ENCODE measurements at regions not wholly inside any gene's neighbourhood (a gene's known extent, or its start where the extent isn't known, plus 50 kb on each side); places are given as distances from the start of the nearest gene placed in this dataset.

GRCh38 chr5:31062902-31063580 lies 130.4 kb upstream of the CDH6 start:
- H3K4me3 ChIP-seq (ENCODE audit: low read depth, low read length, poor library complexity, severe bottlenecking), result no peak overlapping the region
- DNase-seq (ENCODE audit: low spot score), result no peak
- H3K79me2 ChIP-seq (ENCODE audit: insufficient read depth, low read depth, low read length), result no peaks in the 10 kb centered on the region
- H2AFZ ChIP-seq (ENCODE audit: low read length), result no peak overlapping the region
- no peak overlapping the region for H3K4me2 ChIP-seq (ENCODE audit: low read length)
- no peaks in the 10 kb centered on the region for H4K20me1 ChIP-seq (ENCODE audit: insufficient read depth, low read length)
- ChIA-PET POLR2A (interaction anchor here (1.4 to 1.5 kb wide), 2 partner anchors 19 to 27 kb away, joined by 3 to 4 read pairs; no protein-coding TSS in a partner anchor), CTCF (ENCODE audit: unreplicated experiment) (no interaction called here)
- TF ChIP-seq EZH2phosphoT487 (IDR thresholded peaks at IDR 0.05; ENCODE audit: borderline replicate concordance, low read depth, low read length) (no peak), CTCF (conservative IDR thresholded peaks at IDR 0.05; ENCODE audit: low read length) (no peak)
- intact Hi-C loops (cut with micrococcal nuclease; ENCODE audit: unreplicated experiment), result no loop called here
- H3K4me1 ChIP-seq (ENCODE audit: insufficient read depth, low read length, poor library complexity, severe bottlenecking), result no peaks in the 10 kb centered on the region
- no peaks in the 10 kb centered on the region for H3K9me2 ChIP-seq (ENCODE audit: insufficient read depth, low read length)
- H3K36me3 ChIP-seq (ENCODE audit: insufficient read depth, low read length), result no peaks in the 10 kb centered on the region
- no peak overlapping the region for H3K27ac ChIP-seq (ENCODE audit: low read depth, low read length, poor library complexity, severe bottlenecking)
- no peaks in the 10 kb centered on the region for H3K9me3 ChIP-seq (ENCODE audit: low read length)
- no TSS peak for BruUV-seq (replicated peaks)

- intact Hi-C loops (cut with micrococcal nuclease; ENCODE audit: unreplicated experiment), result no loop called here
- no peak for DNase-seq (ENCODE audit: low spot score)
- TF ChIP-seq EZH2phosphoT487 (IDR thresholded peaks at IDR 0.05; ENCODE audit: borderline replicate concordance, low read depth, low read length) (no peak), CTCF (conservative IDR thresholded peaks at IDR 0.05; ENCODE audit: low read length) (no peak)
Measured at GRCh38 chr5:31059889-31060288, 133.6 kb upstream of the CDH6 start.

GRCh38 chr5:31054453-31054852 lies 139.0 kb upstream of the CDH6 start:
- Histone ChIP-seq H3K4me2 (ENCODE audit: low read length) (no peak overlapping the region), H3K36me3 (ENCODE audit: insufficient read depth, low read length) (no peaks in the 10 kb centered on the region), H3K4me1 (ENCODE audit: insufficient read depth, low read length, poor library complexity, severe bottlenecking) (no peaks in the 10 kb centered on the region), H3K79me2 (ENCODE audit: insufficient read depth, low read depth, low read length) (no peaks in the 10 kb centered on the region), H3K9me2 (ENCODE audit: insufficient read depth, low read length) (no peaks in the 10 kb centered on the region), H2AFZ (ENCODE audit: low read length) (no peak overlapping the region), H3K9me3 (ENCODE audit: low read length) (no peaks in the 10 kb centered on the region), H4K20me1 (ENCODE audit: insufficient read depth, low read length) (no peaks in the 10 kb centered on the region), H3K4me3 (ENCODE audit: low read depth, low read length, poor library complexity, severe bottlenecking) (no peak overlapping the region), H3K27ac (ENCODE audit: low read depth, low read length, poor library complexity, severe bottlenecking) (no peak overlapping the region)
- BruUV-seq (replicated peaks), result no TSS peak
- DNase-seq (ENCODE audit: low spot score), result no peak
- ChIA-PET POLR2A (no interaction called here), CTCF (ENCODE audit: unreplicated experiment) (no interaction called here)
- TF ChIP-seq CTCF (conservative IDR thresholded peaks at IDR 0.05; ENCODE audit: low read length) (no peak), EZH2phosphoT487 (IDR thresholded peaks at IDR 0.05; ENCODE audit: borderline replicate concordance, low read depth, low read length) (no peak)
- intact Hi-C loops (cut with micrococcal nuclease; ENCODE audit: unreplicated experiment), result no loop called here

More at GRCh38 chr5:31059889-31060288, 133.6 kb upstream of the CDH6 start:
- no peaks in the 10 kb centered on the region for H3K36me3 ChIP-seq (ENCODE audit: insufficient read depth, low read length)
- H3K9me3 ChIP-seq (ENCODE audit: low read length), result no peaks in the 10 kb centered on the region
- no peaks in the 10 kb centered on the region for H3K79me2 ChIP-seq (ENCODE audit: insufficient read depth, low read depth, low read length)
- H3K27ac ChIP-seq (ENCODE audit: low read depth, low read length, poor library complexity, severe bottlenecking), result no peak overlapping the region
- H2AFZ ChIP-seq (ENCODE audit: low read length), result no peak overlapping the region
- no peaks in the 10 kb centered on the region for H3K4me1 ChIP-seq (ENCODE audit: insufficient read depth, low read length, poor library complexity, severe bottlenecking)
- no peak overlapping the region for H3K4me3 ChIP-seq (ENCODE audit: low read depth, low read length, poor library complexity, severe bottlenecking)
- no peak overlapping the region for H3K4me2 ChIP-seq (ENCODE audit: low read length)
- H4K20me1 ChIP-seq (ENCODE audit: insufficient read depth, low read length), result no peaks in the 10 kb centered on the region
- ChIA-PET CTCF (ENCODE audit: unreplicated experiment) (no interaction called here), POLR2A (no interaction called here)
- no TSS peak for BruUV-seq (replicated peaks)
- no peaks in the 10 kb centered on the region for H3K9me2 ChIP-seq (ENCODE audit: insufficient read depth, low read length)

Measured in OCI-LY7 (cell line).